Neural progenitor cell (in vitro differentiated cells): ENCODE measurements at regions not wholly inside any gene's neighbourhood (a gene's known extent, or its start where the extent isn't known, plus 50 kb on each side); places are given as distances from the start of the nearest gene placed in this dataset.

ENCODE experiments used
- CTCF ChIP-seq: fragments of 200-600 bp; sonication (generic); IDR thresholded peaks from 2 replicates; pipeline ENCODE4 v1.5.1; 2017; ENCODE audit warnings: antibody characterized with exemption, mild to moderate bottlenecking
- EZH2phosphoT487 ChIP-seq: fragments of 200-600 bp; sonication (generic); IDR thresholded peaks from 2 replicates; pipeline ENCODE4 v1.6.1; 2017; ENCODE audit warnings: antibody characterized with exemption

- no peak for TF ChIP-seq CTCF
- no peak for TF ChIP-seq EZH2phosphoT487
These were observed 147.9 kb downstream of the CYLD start for GRCh38 chr16:50889746-50890145.
